Upper lobe of left lung (tissue), 4 donors: ENCODE measurements at regions not wholly inside any gene's neighbourhood (a gene's known extent, or its start where the extent isn't known, plus 50 kb on each side); places are given as distances from the start of the nearest gene placed in this dataset.

Experiments used
- EP300 ChIP-seq, 4 donors: sonication (generic); formaldehyde crosslinking; IDR thresholded peaks; one replicate each; pipeline ENCODE4 v1.5.1; 2017; ENCODE audit warnings: antibody characterized with exemption in 4 of 4, control low read depth in 2 of 4
- POLR2A ChIP-seq, 4 donors: fragments of 450-650 bp; IDR thresholded peaks; one replicate each; pipeline ENCODE4 v1.5.1; 2016 to 2017; ENCODE audit warnings: antibody characterized with exemption in 4 of 4, mild to moderate bottlenecking in 2 of 4
- POLR2AphosphoS5 ChIP-seq, 2 donors: sonication (generic); formaldehyde crosslinking; IDR thresholded peaks; one replicate each; pipeline ENCODE4 v1.5.1; 2017; ENCODE audit warnings: antibody characterized with exemption in 2 of 2
- TF ChIP-seq, protein P1 (sequence below), 6 experiments: fragments of 450-650 bp in 4 of 6; fragments of 200-600 bp in 2 of 6; sonication (generic) in 2 of 6; IDR thresholded peaks; one replicate each; pipeline ENCODE4 v1.5.1; 2016 to 2019; ENCODE audit warnings: antibody characterized with exemption in 6 of 6

DNA sequence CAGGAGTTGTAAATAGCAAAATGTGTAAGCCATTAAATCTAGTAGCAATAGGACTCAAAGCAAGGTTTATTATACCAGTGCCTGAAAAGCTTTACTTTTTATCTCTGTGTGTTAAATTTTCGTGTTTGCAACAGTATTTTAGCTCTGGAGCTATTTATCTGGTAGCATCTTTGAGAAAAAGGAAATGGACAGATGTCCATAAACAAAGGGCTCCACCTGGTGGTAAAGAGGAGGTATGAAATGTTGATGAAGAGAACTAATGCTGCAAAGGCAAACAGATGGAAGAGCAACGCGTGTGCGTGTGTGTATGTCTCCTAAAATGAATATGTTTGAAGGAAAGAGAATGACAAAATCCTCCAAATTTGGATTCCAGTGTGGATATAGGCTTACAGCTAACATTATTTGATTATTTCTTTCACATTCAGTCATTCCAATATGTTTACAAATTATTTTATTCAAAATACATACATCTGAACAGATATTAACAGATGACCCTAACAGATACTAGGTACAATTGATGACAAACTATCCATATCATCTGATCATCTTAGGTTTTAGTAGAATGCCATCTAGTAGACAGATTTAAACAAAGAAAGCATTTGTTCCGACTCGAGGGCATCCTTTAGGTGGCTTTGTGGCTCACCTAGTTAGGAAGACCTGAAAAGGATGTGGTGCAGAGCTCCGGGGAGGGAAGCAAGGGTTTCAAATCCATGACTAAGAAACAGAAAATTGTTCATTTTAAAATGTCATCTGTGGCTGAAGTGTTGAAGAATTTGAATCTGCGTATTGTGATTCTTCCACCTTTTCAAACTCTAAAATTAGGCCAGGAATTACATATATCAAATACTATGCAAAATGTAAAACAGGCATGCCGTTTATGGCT, 383.3 kb downstream of the MTX2 start:
- TF ChIP-seq, protein P1, sequence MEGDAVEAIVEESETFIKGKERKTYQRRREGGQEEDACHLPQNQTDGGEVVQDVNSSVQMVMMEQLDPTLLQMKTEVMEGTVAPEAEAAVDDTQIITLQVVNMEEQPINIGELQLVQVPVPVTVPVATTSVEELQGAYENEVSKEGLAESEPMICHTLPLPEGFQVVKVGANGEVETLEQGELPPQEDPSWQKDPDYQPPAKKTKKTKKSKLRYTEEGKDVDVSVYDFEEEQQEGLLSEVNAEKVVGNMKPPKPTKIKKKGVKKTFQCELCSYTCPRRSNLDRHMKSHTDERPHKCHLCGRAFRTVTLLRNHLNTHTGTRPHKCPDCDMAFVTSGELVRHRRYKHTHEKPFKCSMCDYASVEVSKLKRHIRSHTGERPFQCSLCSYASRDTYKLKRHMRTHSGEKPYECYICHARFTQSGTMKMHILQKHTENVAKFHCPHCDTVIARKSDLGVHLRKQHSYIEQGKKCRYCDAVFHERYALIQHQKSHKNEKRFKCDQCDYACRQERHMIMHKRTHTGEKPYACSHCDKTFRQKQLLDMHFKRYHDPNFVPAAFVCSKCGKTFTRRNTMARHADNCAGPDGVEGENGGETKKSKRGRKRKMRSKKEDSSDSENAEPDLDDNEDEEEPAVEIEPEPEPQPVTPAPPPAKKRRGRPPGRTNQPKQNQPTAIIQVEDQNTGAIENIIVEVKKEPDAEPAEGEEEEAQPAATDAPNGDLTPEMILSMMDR (IDR thresholded peaks at IDR 0.05), result peak; percentile 38 to 74 (median 66)
- TF ChIP-seq POLR2A (IDR thresholded peaks at IDR 0.05), result no peak
- no peak for TF ChIP-seq EP300 (IDR thresholded peaks at IDR 0.05)
- no peak for TF ChIP-seq POLR2AphosphoS5 (IDR thresholded peaks at IDR 0.05)
